Choroid plexus epithelial cell (primary cell): ENCODE measurements at regions not wholly inside any gene's neighbourhood (a gene's known extent, or its start where the extent isn't known, plus 50 kb on each side); places are given as distances from the start of the nearest gene placed in this dataset.

ENCODE experiments used
- DNase-seq: peaks from one replicate; pipeline ENCODE4 v3.0.0-alpha.2; 2010; ENCODE audit warnings: low read depth
- H3K4me3 ChIP-seq: 2 replicates; pipeline ENCODE4 v1.5.1; 2011; ENCODE audit warnings: low read depth, mild to moderate bottlenecking, control low read depth, low read length, moderate library complexity
- TF ChIP-seq, protein P1 (sequence below): conservative IDR thresholded peaks from 2 replicates; pipeline ENCODE4 v1.5.1; 2011; ENCODE audit warnings: low read depth, mild to moderate bottlenecking, control low read depth, inconsistent platforms, low read length, moderate library complexity

DNA sequence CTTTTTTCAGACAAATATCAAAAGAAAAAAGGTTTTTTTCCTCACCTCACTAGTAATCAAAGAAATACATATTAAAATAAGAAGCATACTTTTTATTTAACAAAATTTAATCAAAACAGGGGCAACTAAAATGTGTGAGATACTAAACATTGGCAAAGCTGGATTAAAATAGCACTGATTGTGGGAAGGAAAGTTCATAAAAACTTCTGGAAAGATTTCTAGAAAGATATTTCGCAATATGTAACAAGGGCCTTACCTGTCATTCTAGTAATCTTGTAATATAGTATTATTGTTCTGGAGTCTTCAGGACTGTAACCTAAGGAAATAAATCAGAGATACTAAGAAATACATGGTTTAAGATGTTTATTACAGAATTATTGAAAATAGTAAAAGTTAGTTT lies 482.5 kb downstream of the SUCLA2 start:
- DNase-seq: no peak
- TF ChIP-seq, protein P1, sequence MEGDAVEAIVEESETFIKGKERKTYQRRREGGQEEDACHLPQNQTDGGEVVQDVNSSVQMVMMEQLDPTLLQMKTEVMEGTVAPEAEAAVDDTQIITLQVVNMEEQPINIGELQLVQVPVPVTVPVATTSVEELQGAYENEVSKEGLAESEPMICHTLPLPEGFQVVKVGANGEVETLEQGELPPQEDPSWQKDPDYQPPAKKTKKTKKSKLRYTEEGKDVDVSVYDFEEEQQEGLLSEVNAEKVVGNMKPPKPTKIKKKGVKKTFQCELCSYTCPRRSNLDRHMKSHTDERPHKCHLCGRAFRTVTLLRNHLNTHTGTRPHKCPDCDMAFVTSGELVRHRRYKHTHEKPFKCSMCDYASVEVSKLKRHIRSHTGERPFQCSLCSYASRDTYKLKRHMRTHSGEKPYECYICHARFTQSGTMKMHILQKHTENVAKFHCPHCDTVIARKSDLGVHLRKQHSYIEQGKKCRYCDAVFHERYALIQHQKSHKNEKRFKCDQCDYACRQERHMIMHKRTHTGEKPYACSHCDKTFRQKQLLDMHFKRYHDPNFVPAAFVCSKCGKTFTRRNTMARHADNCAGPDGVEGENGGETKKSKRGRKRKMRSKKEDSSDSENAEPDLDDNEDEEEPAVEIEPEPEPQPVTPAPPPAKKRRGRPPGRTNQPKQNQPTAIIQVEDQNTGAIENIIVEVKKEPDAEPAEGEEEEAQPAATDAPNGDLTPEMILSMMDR: no peak
- H3K4me3 ChIP-seq: no peak overlapping the region

DNA sequence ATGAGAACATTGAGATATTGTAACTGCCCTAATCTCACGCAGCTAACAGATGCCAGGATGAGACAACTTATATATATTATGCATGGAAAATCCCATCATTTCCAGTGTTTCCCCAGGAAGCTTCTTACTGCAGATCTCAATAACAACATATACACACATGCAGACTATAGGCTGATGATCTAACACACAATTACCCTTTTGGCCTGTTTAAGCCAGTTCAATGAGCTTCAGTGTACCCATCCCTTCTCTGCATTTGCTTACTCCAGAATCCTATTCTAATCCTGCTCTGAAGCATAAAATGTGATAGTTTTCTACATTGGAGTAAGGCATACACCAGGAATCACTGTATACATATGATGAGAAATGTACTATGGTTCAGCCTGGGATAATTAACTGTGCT lies 489.4 kb downstream of the SUCLA2 start:
- TF ChIP-seq, protein P1: no peak
- DNase-seq: no peak
- no peak overlapping the region for H3K4me3 ChIP-seq

DNA sequence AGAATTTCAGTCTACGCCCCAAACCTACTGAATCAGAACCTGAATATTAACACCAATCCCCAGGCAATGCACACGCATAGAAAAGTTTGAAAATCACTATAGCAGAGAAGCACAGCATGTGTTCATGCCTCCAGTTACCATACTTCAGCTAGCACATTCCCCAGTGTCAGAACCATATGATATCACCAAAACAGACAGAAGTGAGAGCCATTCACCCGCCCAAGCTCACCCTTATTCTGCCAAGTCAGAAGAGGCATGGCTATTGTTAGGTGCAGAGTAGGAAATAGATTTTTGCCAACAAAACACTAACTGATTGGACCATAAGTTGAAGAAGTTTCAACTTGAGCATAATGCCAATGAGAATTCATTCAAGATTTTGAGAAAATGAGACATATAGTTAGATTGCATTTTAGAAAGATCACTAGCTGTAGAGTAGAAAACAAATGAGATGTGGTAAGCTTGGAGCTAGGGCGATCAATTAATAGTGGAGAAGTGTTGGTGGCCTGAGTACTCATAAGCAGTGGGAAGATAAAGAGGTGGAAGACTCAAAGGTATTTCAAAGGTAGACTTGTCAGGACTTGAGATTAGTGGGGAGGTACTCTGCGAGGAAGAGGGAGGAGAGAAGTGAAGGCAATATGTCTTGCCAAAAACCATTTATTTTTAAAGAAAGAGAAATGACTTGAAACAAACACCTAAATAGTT lies 492.4 kb downstream of the SUCLA2 start:
- TF ChIP-seq, protein P1: no peak

DNA sequence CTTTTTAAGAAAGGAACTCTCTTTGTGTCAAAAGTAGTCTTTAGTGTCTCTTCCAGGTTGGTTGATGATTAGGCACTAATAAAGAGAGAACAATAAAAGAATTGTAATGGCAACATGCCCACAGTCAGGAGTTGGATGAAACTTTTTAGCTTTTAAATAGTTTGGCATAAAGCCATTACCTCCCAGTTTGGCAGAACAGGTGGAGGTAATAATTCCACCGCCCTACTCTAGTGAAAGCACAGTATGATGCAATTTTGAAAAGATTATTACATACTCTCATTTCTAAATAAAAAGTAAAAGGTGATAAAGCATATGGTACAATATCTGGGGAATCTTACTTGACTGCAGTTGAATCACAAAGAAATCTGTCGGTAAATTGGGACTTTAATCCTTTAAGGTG lies 497.6 kb downstream of the SUCLA2 start:
- DNase-seq: no peak
- TF ChIP-seq, protein P1: no peak
- H3K4me3 ChIP-seq: no peak overlapping the region

More for the DNA sequence above, 492.4 kb downstream of the SUCLA2 start:
- DNase-seq: no peak
- H3K4me3 ChIP-seq: no peak overlapping the region

DNA sequence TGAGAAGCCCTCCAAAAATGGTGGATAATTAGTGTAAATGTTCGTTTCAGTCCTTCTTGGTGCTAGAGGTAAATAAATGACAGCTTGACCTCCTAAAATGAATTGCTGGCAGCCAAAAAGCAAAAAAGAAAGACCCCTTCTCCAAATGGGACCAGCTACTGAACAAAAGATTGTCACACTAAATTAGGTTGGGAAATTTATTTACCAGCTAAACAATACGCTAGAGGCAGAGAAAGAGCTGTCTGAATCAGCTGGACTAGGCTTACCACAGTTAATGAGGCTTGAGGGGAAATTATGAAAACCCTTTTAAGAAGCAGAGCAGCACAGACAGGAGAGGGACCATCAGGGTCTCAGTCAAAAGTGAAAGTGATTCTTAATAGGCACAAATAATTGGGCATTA lies 498.9 kb downstream of the SUCLA2 start:
- DNase-seq: no peak
- TF ChIP-seq, protein P1: no peak

DNA sequence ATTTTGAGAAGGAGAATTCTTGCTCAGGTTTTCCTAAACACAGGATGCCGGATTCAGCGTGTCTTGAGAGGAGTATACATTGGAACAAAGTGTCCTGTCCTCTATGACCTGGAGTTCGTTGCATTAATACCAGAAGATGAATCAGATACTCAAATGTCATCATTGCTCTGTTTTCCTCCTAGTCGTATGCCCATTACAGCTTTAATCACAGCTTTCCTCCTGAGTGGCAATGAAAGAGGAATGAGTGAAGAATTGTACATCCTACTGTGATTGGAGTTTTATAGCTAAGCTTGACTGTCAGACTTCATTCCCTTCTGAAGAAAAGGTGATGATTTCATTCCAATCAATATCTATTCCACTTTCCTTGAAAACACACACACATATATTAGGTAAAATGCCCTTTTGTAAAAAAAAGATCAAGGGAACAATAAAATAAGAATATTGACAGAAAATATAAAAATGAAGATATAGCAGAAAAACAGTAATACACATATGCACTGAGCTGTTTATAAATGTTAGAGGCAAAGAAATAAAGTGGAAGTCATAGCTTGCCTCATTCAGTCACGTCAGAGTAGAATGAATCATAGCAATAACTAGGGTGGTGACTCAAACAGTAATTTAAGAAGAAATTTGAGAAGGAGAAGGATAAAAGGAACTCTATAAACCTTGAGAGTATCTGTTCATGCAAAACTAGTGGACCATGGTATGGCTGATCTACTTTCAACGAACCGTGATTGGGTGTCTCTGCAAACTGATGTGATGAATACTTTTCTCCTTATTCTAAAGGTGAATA lies 501.5 kb downstream of the SUCLA2 start:
- no peak overlapping the region for H3K4me3 ChIP-seq
- DNase-seq: peak; percentile 92

More for the DNA sequence above, 498.9 kb downstream of the SUCLA2 start:
- H3K4me3 ChIP-seq: no peak overlapping the region

More for the DNA sequence above, 501.5 kb downstream of the SUCLA2 start:
- TF ChIP-seq, protein P1: no peak
